ENCODE measurements at regions not wholly inside any gene's neighbourhood (a gene's known extent, or its start where the extent isn't known, plus 50 kb on each side); places are given as distances from the start of the nearest gene placed in this dataset.

DNA sequence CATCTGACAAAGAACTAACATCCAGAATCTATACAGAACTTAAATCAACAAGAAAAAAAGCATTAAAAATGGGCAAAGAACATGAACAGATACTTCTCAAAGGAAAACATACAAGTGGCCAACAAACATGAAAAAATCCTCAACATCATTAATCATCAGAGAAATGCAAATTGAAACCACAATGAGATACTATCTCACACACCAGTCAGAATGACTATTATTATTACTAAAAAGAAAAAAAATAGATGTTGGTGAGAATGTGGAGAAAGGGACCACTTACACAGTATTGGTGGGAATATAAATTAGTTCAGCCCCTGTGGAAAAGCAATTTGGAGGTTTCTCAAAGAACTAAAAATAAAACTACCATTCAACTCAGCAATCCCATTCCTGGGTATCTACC lies 89.1 kb upstream of the ADO start:
- peak in 1 of 5 experiments; percentile 28 for DNase-seq

DNA sequence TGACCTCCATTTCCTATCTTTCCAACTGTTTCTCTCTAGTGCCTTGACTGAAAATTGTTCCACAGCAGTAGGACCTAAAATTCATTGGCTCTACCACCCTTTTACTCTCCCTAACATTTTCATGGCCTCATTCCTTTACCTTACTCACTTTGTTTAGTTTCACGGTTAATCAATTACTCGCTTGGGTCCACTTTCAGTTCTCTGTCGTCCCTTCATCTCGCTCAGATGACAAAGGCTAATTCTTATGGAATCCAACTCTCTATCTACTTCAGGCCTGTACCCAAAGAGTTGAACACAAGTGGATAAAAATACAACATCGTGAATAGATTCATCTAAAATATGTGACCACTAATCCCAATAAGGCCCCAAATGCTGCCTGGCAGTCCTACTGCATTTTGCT lies 85.9 kb upstream of the ADO start:
- no peak for DNase-seq

DNA sequence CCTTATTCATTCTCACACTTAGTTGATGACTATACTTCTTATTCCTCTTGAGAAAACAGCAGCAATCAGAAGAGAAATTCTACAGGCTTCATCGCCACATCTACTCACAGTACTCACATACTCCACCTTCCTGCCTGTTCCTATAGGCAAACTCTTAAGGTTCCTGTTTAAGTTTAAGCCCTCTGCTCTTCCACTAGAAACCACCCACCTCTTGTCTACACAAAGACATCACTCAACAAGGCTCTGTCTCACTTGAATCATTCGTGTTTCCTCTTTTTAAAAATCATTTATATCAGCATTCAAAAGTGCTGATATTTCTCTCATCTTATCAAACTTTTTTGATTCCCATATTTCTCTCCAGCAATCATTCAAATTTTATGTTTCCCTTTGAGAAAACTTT lies 85.5 kb upstream of the ADO start:
- DNase-seq = no peak

DNA sequence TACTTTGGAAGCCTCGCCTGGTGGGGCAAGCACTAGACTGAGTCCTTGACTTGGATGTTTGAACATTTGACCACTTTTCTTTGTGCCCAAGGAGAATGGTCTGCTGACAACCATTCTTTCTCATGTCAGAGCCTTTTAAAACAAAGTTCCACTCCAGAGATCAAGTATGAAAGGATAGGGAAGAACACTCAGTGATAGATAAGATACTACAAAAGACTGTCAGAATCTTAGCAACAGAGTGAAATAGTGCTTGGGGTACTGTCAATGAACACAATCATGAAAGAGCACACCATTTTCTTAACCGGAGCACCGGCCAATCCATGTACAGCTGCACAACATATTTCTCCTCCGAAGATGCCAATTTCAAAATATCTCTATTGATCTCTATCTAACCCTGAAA lies 82.8 kb upstream of the ADO start:
- no peak for DNase-seq

DNA sequence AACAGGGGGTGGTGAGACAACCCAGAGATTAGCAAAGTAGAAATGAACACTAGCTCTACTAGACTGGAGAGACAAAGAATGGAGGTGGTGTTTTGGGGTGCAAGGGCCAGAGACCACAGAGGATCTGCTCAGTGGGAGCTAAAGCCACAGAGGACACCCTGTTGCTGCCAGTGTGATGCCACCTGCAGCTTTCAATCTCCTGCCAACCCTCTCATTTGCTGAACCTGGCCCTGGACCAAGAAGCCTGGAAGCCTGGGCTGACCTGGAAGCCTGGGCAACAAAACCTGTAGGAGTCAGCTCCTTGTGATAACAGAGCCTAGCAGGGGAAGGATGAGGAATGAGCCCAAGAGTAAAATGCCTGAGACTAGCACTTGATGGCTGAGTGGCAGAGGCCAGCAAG lies 81.1 kb upstream of the ADO start:
- no peak for DNase-seq

DNA sequence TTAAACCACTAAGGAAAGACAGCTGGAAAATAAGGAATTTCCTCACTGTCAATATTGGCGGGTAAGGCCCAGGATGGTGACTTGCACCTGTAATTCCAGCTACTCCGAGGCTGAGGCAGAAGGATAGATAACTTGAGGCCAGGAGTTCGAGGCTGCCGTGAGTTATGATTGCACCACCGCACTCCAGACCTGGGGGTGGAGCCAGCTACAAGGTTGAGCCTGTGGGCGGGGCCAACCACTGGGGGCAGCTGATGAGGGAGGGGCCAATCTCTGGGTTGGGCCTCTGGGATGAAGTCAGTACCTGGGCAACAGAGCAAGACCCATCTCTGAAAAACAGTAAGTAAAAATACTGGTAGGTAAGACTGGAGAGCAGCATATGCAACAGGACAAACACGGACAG lies 80.1 kb upstream of the ADO start:
- DNase-seq = no peak

DNA sequence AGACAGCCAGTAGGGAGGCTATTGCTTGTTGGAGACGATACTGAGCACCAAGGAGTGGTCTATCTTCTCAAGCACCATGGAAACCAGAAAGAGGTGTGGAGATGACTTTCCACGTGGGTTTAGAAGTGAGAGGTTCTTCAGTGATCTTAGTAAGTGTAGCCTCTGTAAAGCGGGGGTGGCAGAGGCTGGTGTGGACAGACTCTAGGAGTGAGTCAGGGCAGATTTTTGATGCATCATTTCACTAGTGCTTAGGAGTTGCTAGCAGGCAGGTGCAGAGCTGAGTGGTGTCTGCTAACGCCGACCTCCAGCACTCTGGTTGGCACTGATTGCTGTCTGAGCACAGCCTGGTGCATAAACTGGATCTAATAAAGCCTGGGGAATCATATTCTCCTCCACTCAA lies 78.4 kb upstream of the ADO start:
- DNase-seq = peak in 2 of 5 experiments; percentile 58 to 86

DNA sequence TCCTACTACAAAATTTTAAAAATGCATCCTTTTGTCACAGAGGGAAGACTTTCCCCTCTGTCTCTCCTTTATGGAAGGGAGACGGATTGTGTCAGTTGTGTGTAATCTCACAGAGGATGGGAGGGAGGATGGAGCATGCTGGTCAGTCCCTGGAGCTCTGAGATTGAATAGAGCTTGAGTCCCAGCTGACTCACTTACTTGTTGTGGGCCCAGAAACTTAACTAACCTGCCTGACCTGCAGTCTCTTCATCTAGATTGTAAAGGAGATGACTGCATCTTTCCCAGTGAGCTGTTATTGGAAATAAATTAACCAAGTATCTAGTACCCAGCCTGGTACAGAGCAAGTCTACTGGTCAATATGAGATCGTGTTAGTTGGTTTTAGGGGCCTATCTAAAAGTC lies 77.9 kb upstream of the ADO start:
- DNase-seq = no peak

DNA sequence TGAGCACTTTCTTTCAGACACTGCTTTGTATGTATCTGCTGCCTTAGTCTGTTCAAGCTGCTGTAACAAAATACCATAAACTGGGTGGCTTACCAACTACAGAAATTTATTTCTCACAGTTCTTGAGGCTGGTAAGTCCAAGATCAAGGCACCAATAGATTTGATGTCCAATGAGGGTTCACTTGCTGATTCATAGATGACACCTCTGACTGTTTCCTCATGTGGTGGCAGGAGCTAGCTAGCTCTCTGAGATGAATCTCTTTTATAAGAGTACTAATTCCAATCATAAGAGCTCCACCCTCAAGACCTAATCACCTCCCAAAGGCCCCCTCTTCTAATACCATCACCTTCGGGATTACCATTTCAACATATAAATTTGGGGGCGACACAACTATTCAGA lies 76.6 kb upstream of the ADO start:
- peak in 1 of 5 experiments; percentile 35 for DNase-seq

DNA sequence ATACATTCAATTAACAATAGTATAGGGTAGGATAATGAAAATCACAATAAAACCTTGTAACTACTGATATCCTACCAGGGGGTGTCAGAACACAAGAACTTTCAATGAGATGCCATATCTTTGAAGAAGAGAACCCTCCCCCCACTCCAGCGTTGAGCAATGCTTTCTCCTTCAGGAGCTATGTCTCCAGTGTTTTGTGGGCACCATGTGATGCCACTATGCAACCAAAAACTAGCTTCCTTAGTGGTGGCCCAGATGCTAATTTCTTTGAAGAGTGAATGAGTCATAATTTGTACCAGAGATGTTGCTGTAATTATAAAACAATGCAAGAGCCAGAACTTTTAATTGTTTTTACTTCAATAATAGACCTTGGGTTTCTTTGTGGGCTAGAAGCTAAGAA lies 76.0 kb upstream of the ADO start:
- DNase-seq = peak in 2 of 5 experiments; percentile 16 to 55

DNA sequence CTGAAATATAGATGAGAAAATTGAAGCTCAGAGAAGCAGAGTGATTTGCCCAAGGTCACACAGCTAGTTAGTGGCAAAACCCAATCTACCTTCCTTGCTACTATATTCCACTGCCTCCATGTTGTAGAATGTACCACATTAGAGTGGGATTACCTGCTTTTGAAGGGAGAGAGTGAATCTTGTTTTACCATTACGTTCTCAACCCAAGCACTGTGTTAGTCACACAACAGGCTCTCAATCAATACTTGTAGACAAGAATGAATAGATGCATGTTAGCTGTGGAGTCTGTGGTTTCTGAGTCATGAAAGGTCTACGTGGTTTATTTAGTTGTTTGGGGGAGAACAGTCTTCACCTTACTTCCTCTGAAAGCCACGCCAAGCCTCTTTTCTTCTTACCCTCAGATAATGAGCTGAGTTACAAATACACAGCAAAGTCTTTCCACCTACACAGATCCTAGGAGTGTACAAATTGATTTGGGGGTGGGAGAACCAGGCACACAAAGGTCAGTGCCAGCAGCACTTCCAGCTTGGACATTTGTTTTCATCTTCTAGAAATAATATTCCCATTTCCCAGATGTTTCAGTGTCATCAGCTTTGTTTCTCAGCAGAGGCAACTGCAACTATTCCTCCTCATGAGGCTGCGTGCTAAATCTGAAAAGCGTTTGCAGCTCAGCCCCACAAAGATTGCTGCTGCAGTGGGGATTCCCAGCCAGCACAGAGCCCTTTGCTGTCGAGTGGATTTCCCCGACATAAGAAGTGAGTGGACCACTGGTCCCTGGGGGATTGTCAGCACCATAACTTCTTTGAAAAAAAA lies 71.5 kb upstream of the ADO start:
- DNase-seq = peak in 3 of 5 experiments; percentile 29 to 96 (median 78)

DNA sequence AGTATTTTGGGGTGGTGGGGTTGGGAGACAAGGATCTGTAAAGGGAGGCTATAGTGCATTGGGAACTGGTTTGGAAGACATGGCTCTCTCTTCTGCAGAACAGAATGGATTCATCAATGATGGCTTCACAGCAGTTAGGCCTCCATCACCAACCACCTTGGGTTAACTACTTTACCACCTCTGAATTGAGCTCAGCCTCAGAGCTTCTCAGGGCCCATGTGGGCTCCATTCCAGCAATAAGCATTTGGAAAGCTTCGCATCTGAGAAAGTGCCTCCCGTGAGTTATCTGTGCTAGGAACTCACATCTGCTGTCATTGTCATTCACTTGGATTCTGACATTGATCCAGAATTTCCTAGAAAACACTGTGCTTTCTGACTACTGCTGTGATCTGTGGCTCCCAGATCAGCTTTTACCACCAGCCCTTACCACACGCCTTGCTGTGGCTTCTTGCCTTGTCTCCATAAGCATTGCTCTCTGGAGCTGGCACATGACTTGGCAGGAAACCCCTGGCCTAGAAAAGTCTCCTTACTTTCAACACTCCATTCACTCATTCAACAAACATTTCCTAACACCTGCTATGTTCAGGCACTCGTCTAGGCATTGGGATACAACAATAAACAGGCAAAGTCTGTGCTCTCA lies 70.7 kb upstream of the ADO start:
- DNase-seq = peak in 2 of 5 experiments; percentile 17 to 63

DNA sequence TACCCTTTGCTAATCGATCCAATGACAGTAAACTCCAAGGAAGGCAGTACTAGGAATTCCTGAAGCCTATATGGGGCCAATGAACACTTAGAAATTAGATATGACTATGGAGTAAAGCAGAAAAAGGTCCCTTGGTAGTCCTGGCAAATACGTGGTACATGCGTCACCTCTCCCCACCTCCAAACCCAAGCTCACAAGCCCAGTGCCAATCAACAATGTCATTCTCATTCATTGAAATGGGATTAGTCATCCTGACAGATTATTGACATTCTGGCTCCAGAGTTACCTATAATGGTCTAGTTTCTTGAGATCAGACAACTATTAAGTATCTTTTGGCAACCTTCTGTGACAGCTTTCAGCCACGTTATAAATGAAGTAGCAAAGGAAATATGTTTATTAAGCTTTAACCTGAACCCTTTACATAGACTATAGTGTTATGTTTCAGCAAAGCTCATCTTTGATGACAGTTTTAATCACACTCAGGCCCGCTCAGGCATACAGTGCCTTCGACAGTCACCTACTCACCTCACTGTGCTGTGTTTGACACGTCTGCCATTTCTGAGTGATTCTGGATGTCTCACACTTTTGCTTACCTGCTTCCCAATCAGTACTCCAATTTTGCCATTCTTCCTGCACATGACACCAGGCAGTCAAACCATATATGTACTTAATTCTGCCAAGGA lies 69.6 kb upstream of the ADO start:
- DNase-seq = no peak

DNA sequence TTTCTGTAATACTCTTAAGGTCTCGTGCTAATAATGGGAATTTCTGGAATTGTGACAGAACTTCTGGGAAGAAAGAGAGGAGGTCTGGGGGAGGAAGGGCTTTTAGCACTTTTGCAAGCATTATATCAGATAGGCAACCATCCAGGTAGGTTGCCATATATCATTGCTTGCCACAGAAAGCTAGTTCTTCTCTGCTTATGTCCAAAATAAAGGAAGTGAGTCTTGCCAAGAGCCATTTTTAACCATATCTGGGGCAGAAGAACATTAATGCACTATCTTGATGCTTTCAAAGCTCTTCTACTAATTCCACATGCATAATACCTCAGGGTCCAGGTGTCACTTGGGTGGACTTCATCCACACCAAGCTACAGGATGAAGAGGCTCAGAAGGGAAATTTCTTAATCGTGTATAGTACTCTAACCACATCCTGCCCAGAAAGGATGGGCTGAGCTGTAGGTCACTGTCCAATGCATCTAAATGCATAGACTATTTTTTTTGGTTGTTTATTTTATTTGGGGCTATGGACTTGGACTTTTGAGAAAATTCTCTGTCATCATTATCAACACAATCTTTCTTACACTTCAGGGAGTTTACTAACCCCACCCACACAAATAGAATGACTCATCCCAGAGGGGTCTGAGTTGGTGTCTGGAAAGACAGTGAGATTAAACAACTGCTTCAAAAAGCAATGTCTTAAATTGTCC lies 68.9 kb upstream of the ADO start:
- DNase-seq = peak in 1 of 5 experiments; percentile 47

DNA sequence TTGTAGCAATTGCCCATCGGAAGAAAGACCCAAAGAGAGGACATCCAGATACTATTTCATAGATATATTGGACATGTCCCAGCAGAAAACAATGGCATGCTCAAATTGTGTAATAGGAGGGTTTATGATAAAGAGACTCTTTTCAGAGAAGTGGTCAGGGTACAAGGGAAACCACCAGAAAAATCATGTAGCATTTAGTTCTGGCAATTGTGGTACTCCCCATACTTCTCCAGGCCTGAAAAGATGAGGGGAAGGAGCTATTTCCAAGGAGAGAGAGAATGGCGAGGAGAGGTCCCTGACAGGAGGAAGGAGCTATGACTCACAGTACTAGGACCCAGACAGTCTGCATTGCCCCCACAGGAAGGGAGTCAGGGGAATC lies 68.4 kb upstream of the ADO start:
- DNase-seq = no peak

DNA sequence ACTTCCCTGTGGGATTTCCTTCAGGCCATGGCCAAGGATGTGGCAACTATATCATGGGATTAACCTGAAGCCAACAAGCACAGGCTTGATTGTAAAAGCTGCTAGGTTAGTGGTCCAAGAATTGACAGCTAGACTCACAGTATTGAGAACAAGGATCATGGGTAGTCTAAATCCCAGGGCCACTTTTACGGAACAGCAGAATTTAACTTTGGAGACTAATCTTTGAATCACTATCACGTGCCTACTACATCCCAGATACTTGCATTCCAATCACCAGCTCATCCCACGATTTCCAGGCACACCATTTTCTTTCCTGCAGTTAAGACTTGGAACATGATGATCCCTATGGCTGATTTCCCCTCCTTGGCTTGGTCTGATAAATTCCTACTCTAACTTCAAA lies 65.6 kb upstream of the ADO start:
- DNase-seq = no peak

DNA sequence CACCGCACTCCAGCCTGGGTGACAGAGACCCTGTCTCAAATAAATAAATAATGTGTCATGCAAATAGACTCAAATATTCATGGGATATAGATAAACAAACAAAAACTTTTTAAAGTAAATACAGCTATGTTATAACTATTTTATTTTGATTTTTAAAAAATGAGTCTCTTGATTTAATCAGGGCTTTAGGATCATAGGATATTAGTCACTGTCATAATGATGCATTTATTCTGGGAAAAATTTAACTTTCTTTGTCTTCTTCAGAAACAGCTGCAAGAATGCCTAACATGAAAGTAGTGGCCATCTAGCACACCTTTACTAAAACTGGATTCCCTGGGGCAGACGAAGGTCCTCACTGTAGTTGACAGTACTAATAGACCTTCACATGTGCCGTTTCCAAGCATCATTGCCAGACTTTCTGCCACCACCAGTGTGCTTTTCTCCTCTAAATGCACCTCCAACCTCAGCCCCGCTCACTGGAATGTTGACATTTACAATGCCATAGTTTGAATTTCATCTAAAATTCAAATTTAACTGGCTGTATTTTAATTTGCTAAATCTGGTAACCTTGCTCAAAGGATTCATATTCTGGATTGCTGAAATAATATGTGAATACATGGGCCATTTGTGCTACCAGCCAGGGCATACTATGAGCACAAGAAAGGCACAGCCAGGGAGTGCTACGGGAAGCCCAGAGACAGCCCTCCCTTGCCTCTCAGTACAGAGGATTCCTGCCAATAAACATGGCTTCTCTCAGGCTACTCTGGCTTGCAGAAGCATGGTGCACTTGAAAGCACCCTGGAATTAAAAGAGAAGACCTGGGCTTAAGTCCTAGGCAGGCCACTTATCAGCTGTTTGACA lies 63.4 kb upstream of the ADO start:
- DNase-seq = no peak

DNA sequence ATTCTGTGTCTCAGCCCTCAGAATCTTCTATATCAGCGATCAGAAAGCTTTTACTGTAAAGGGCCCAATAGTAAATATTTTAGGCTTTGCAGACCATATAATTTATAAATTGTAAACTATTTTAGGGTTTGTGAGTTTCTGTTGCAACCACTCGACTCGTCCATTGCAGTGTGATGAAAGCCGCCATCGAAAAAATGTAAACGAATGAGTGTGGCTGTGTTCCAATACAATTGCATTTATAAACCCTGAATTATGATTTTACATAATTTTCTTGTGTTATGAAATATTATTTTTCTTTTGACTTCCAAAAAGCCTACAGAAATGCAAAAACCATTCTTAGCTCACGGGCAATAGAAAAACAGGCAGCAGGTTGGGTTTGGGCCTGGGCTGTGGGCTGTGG lies 62.5 kb upstream of the ADO start:
- DNase-seq = no peak

DNA sequence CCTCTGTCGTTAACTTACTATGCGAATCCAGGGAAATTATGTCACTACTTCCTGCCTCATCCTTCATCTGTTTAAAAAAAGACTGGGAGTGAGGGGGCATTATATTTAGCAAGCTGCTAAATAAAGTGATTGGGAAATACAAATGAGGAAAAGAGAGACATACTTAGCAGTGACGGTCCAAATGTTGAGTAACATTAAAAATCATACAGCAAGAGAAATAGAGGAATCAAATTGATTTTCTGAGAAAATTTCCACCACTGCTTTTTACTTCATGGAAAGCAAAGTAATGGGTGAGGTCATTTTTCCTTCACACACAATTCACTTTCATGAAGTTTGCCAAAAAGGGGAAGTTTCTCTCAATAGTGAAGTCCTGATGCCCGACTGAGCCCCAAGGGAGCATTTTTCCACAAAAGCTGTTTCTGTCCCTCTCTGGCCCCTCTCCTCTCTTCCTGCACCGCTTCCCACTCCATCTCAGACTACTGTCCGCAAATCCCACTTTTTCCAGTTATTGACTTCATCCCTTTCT lies 61.9 kb upstream of the ADO start:
- DNase-seq = no peak

DNA sequence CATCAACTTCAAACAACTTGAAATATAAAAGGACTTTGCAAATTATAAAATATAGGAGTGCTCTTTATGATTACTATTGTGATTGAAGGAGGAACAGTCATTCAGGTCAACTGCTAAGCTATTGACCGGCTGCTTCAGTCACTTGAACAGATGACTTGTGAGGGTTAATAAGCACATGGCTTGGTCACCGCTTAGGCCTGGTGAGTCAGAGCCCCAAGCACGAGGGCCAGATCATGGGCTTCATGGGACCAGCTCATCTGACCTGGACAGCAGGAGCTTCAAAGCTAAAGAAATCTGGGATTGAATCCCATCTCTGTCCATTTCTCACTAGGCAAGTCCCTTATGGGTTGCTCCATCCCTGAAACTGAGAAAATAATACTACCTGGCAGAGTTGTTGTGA lies 60.4 kb upstream of the ADO start:
- DNase-seq = no peak

DNA sequence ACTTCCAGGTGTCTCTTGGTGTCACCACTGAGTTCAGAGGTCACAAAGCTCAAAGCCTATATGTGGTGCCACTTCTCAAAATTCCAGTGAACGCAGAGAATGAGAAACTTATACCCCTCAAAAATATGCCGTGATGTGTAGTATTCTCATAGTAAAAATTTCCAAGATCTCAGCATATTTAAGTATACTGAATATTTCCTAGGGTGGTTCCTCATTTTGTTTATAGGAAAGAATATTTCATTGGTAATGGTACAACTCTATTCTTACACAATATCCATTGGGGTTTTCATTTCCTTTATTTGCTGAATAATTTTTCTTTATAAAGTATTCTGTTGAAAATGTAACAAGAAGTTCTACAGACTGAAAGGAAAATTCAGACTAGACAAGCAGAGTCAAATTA lies 58.9 kb upstream of the ADO start:
- no peak for DNase-seq
